ENCODE measurements at regions not wholly inside any gene's neighbourhood (a gene's known extent, or its start where the extent isn't known, plus 50 kb on each side); places are given as distances from the start of the nearest gene placed in this dataset.
"Not testable (repeated sequence)": the region's sequence is repeated elsewhere in the genome, so short reads cannot be mapped to it uniquely, and the experiment has no call there.

GRCh38 chr12:39671898-39672875 lies 52.6 kb upstream of the ABCD2 start:
- peak; percentile 8 for DNase-seq (ENCODE audit: low read depth)
- TF ChIP-seq CTCF (IDR thresholded peaks at IDR 0.05; ENCODE audit: insufficient read depth, low read depth, low read length, missing control alignments), result no peak
- H3K4me3 ChIP-seq (ENCODE audit: low read depth, low read length), result no peak overlapping the region

GRCh38 chr12:39669539-39669938 lies 49.9 kb upstream of the ABCD2 start:
- peak; percentile 16 for DNase-seq (ENCODE audit: low read depth)
- H3K4me3 ChIP-seq (ENCODE audit: low read depth, low read length), result not testable (repeated sequence)

All from GM12865 (cell line).